ENCODE measurements at regions not wholly inside any gene's neighbourhood (a gene's known extent, or its start where the extent isn't known, plus 50 kb on each side); places are given as distances from the start of the nearest gene placed in this dataset.

- Histone ChIP-seq H3K27ac (no peak overlapping the region), H3K9me3 (no peaks in the 10 kb centered on the region), H3K4me1 (no peaks in the 10 kb centered on the region), H3K27me3 (no peaks in the 10 kb centered on the region), H3K4me3 (no peak overlapping the region), H3K36me3 (no peaks in the 10 kb centered on the region)
- TF ChIP-seq POLR2A (IDR thresholded peaks at IDR 0.05): no peak
- no peak for TF ChIP-seq CTCF (IDR thresholded peaks at IDR 0.05)
- 32% methylated on average over 3 of the region's 3 CpGs for WGBS (ENCODE audit: insufficient coverage, low coverage, low lambda C conversion rate, missing lambda C conversion rate)
- ATAC-seq (no peak), DNase-seq (no peak)
- intact Hi-C loops (cut with DNase I): no loop called here
These were observed 856.1 kb downstream of the SI start for GRCh38 chr3:164222197-164222596.

- Histone ChIP-seq H3K9me3 (no peaks in the 10 kb centered on the region), H3K36me3 (no peaks in the 10 kb centered on the region), H3K4me3 (no peak overlapping the region), H3K27ac (no peak overlapping the region), H3K27me3 (no peaks in the 10 kb centered on the region), H3K4me1 (no peaks in the 10 kb centered on the region)
- intact Hi-C loops (cut with DNase I): no loop called here
- TF ChIP-seq POLR2A (IDR thresholded peaks at IDR 0.05): no peak
- no peak for TF ChIP-seq CTCF (IDR thresholded peaks at IDR 0.05)
- no peak for ATAC-seq
- no peak for DNase-seq
- WGBS (ENCODE audit: insufficient coverage, low coverage, low lambda C conversion rate, missing lambda C conversion rate): 33% methylated on average over 1 of the region's 1 CpG
These were observed 857.0 kb downstream of the SI start for GRCh38 chr3:164221297-164221696.

- H3K4me3 ChIP-seq: no peak overlapping the region
- H3K36me3 ChIP-seq: no peaks in the 10 kb centered on the region
- H3K27me3 ChIP-seq: no peaks in the 10 kb centered on the region
- ATAC-seq (no peak), DNase-seq (no peak)
- H3K9me3 ChIP-seq: no peaks in the 10 kb centered on the region
- 83% methylated on average over 1 of the region's 1 CpG for WGBS (ENCODE audit: insufficient coverage, low coverage, low lambda C conversion rate, missing lambda C conversion rate)
- H3K27ac ChIP-seq: no peak overlapping the region
- no peaks in the 10 kb centered on the region for H3K4me1 ChIP-seq
- no peak for TF ChIP-seq CTCF (IDR thresholded peaks at IDR 0.05)
- no peak for TF ChIP-seq POLR2A (IDR thresholded peaks at IDR 0.05)
- intact Hi-C loops (cut with DNase I): no loop called here
These were observed 868.9 kb downstream of the SI start for GRCh38 chr3:164209363-164209762.

- H3K36me3 ChIP-seq: no peaks in the 10 kb centered on the region
- DNase-seq: no peak
- 56% methylated on average over 2 of the region's 2 CpGs for WGBS (ENCODE audit: insufficient coverage, low coverage, low lambda C conversion rate, missing lambda C conversion rate)
- intact Hi-C loops (cut with DNase I): no loop called here
- no peak overlapping the region for H3K27ac ChIP-seq
- no peaks in the 10 kb centered on the region for H3K4me1 ChIP-seq
- H3K9me3 ChIP-seq: no peaks in the 10 kb centered on the region
- no peak for TF ChIP-seq POLR2A (IDR thresholded peaks at IDR 0.05)
- no peaks in the 10 kb centered on the region for H3K27me3 ChIP-seq
- no peak for ATAC-seq
- H3K4me3 ChIP-seq: no peak overlapping the region
These were observed 869.5 kb downstream of the SI start for GRCh38 chr3:164208821-164209220.

- no peaks in the 10 kb centered on the region for H3K9me3 ChIP-seq
- no peaks in the 10 kb centered on the region for H3K36me3 ChIP-seq
- DNase-seq (no peak), ATAC-seq (no peak)
- TF ChIP-seq CTCF (IDR thresholded peaks at IDR 0.05): no peak
- no peak for TF ChIP-seq POLR2A (IDR thresholded peaks at IDR 0.05)
- H3K27me3 ChIP-seq: no peaks in the 10 kb centered on the region
- H3K4me3 ChIP-seq: no peak overlapping the region
- H3K4me1 ChIP-seq: no peaks in the 10 kb centered on the region
- intact Hi-C loops (cut with DNase I): no loop called here
- 40% methylated on average over 2 of the region's 2 CpGs for WGBS (ENCODE audit: insufficient coverage, low coverage, low lambda C conversion rate, missing lambda C conversion rate)
- H3K27ac ChIP-seq: no peak overlapping the region
These were observed 870.2 kb downstream of the SI start for GRCh38 chr3:164208048-164208447.
